Rectal smooth muscle tissue (tissue), 1 donor: ENCODE measurements at regions not wholly inside any gene's neighbourhood (a gene's known extent, or its start where the extent isn't known, plus 50 kb on each side); places are given as distances from the start of the nearest gene placed in this dataset.
"Not testable (repeated sequence)": the region's sequence is repeated elsewhere in the genome, so short reads cannot be mapped to it uniquely, and the experiment has no call there.

Experiments
- H3K27ac ChIP-seq: one replicate; pipeline ENCODE4 v1.7.0; 2013; ENCODE audit warnings: low read depth, low read length, inconsistent platforms
- H3K27me3 ChIP-seq: one replicate; pipeline ENCODE4 v1.7.0; 2013; ENCODE audit warnings: low read length; ENCODE audit not compliant: control insufficient read depth, insufficient read depth
- H3K36me3 ChIP-seq: one replicate; pipeline ENCODE4 v1.7.0; 2013; ENCODE audit warnings: low read length; ENCODE audit not compliant: control insufficient read depth, insufficient read depth
- H3K4me1 ChIP-seq: one replicate; pipeline ENCODE4 v1.7.0; 2013; ENCODE audit warnings: low read length; ENCODE audit not compliant: control insufficient read depth, insufficient read depth
- H3K4me3 ChIP-seq: one replicate; pipeline ENCODE4 v1.7.0; 2013; ENCODE audit warnings: low read length
- H3K9ac ChIP-seq: one replicate; pipeline ENCODE4 v1.7.0; 2013; ENCODE audit warnings: low read length

GRCh38 chr5:169531631-169532030 is 51.9 kb upstream of the SPDL1 start:
- no peaks in the 10 kb centered on the region for H3K36me3 ChIP-seq
- no peak overlapping the region for H3K27ac ChIP-seq
- H3K27me3 ChIP-seq = no peaks in the 10 kb centered on the region
- no peak overlapping the region for H3K9ac ChIP-seq
- no peaks in the 10 kb centered on the region for H3K4me1 ChIP-seq
- H3K4me3 ChIP-seq = no peak overlapping the region

- Histone ChIP-seq H3K4me3 (no peak overlapping the region), H3K4me1 (no peaks in the 10 kb centered on the region), H3K27ac (no peak overlapping the region), H3K9ac (no peak overlapping the region), H3K36me3 (no peaks in the 10 kb centered on the region), H3K27me3 (no peaks in the 10 kb centered on the region)
These were observed 55.7 kb upstream of the SPDL1 start for GRCh38 chr5:169527863-169528262.

GRCh38 chr5:169527066-169527465 is 56.5 kb upstream of the SPDL1 start:
- no peak overlapping the region for H3K27ac ChIP-seq
- H3K4me1 ChIP-seq = no peaks in the 10 kb centered on the region
- no peak overlapping the region for H3K9ac ChIP-seq

GRCh38 chr5:169522851-169523250 is 60.7 kb upstream of the SPDL1 start:
- H3K36me3 ChIP-seq = no peaks in the 10 kb centered on the region

More at GRCh38 chr5:169527066-169527465, 56.5 kb upstream of the SPDL1 start:
- Histone ChIP-seq H3K4me3 (no peak overlapping the region), H3K27me3 (no peaks in the 10 kb centered on the region), H3K36me3 (no peaks in the 10 kb centered on the region)

GRCh38 chr5:169521366-169521983 is 62.1 kb upstream of the SPDL1 start:
- no peaks in the 10 kb centered on the region for H3K4me1 ChIP-seq
- H3K36me3 ChIP-seq = no peaks in the 10 kb centered on the region
- H3K27ac ChIP-seq = no peak overlapping the region
- H3K9ac ChIP-seq = no peak overlapping the region
- H3K27me3 ChIP-seq = no peaks in the 10 kb centered on the region
- H3K4me3 ChIP-seq = no peak overlapping the region

More at GRCh38 chr5:169522851-169523250, 60.7 kb upstream of the SPDL1 start:
- Histone ChIP-seq H3K27me3 (no peaks in the 10 kb centered on the region), H3K4me3 (no peak overlapping the region), H3K27ac (no peak overlapping the region), H3K4me1 (no peaks in the 10 kb centered on the region), H3K9ac (no peak overlapping the region)

GRCh38 chr5:169519358-169519757 is 64.2 kb upstream of the SPDL1 start:
- H3K9ac ChIP-seq = no peak overlapping the region
- no peak overlapping the region for H3K4me3 ChIP-seq
- H3K4me1 ChIP-seq = no peaks in the 10 kb centered on the region
- no peaks in the 10 kb centered on the region for H3K36me3 ChIP-seq
- H3K27ac ChIP-seq = no peak overlapping the region
- H3K27me3 ChIP-seq = no peaks in the 10 kb centered on the region

- not testable (repeated sequence) for H3K27me3 ChIP-seq
These were observed 64.8 kb upstream of the SPDL1 start for GRCh38 chr5:169518779-169519178.

GRCh38 chr5:169512385-169512784 is 71.2 kb upstream of the SPDL1 start:
- H3K27ac ChIP-seq = no peak overlapping the region
- H3K4me1 ChIP-seq = no peaks in the 10 kb centered on the region
- no peaks in the 10 kb centered on the region for H3K36me3 ChIP-seq
- no peaks in the 10 kb centered on the region for H3K27me3 ChIP-seq
- no peak overlapping the region for H3K4me3 ChIP-seq
- H3K9ac ChIP-seq = no peak overlapping the region

More at GRCh38 chr5:169518779-169519178, 64.8 kb upstream of the SPDL1 start:
- H3K4me3 ChIP-seq, H3K27ac ChIP-seq, H3K9ac ChIP-seq, H3K4me1 ChIP-seq, H3K36me3 ChIP-seq: not testable (repeated sequence)

GRCh38 chr5:169511708-169512107 is 71.9 kb upstream of the SPDL1 start:
- H3K9ac ChIP-seq = no peak overlapping the region
- no peaks in the 10 kb centered on the region for H3K36me3 ChIP-seq
- no peaks in the 10 kb centered on the region for H3K27me3 ChIP-seq

GRCh38 chr5:169507051-169507450 is 76.5 kb upstream of the SPDL1 start:
- H3K36me3 ChIP-seq = no peaks in the 10 kb centered on the region
- H3K4me1 ChIP-seq = no peaks in the 10 kb centered on the region
- H3K27ac ChIP-seq = no peak overlapping the region

More at GRCh38 chr5:169511708-169512107, 71.9 kb upstream of the SPDL1 start:
- no peak overlapping the region for H3K4me3 ChIP-seq
- H3K4me1 ChIP-seq = no peaks in the 10 kb centered on the region
- H3K27ac ChIP-seq = no peak overlapping the region

GRCh38 chr5:169503886-169504285 is 79.7 kb upstream of the SPDL1 start:
- Histone ChIP-seq H3K36me3 (no peaks in the 10 kb centered on the region), H3K27ac (no peak overlapping the region), H3K4me3 (no peak overlapping the region), H3K27me3 (no peaks in the 10 kb centered on the region), H3K4me1 (no peaks in the 10 kb centered on the region), H3K9ac (no peak overlapping the region)

More at GRCh38 chr5:169507051-169507450, 76.5 kb upstream of the SPDL1 start:
- no peak overlapping the region for H3K4me3 ChIP-seq
- no peak overlapping the region for H3K9ac ChIP-seq
- no peaks in the 10 kb centered on the region for H3K27me3 ChIP-seq

- H3K9ac ChIP-seq = no peak overlapping the region
- no peaks in the 10 kb centered on the region for H3K27me3 ChIP-seq
- H3K27ac ChIP-seq = no peak overlapping the region
- H3K36me3 ChIP-seq = no peaks in the 10 kb centered on the region
- H3K4me1 ChIP-seq = peaks cover 3% of the 10 kb centered on the region
- no peak overlapping the region for H3K4me3 ChIP-seq
These were observed 83.5 kb upstream of the SPDL1 start for GRCh38 chr5:169499990-169500505.

GRCh38 chr5:169496878-169497277 is 86.7 kb upstream of the SPDL1 start:
- Histone ChIP-seq H3K27ac (no peak overlapping the region), H3K36me3 (no peaks in the 10 kb centered on the region), H3K4me3 (no peak overlapping the region), H3K27me3 (no peaks in the 10 kb centered on the region), H3K9ac (no peak overlapping the region), H3K4me1 (peaks cover 9% of the 10 kb centered on the region)
